ENCODE measurements at regions not wholly inside any gene's neighbourhood (a gene's known extent, or its start where the extent isn't known, plus 50 kb on each side); places are given as distances from the start of the nearest gene placed in this dataset.

DNA sequence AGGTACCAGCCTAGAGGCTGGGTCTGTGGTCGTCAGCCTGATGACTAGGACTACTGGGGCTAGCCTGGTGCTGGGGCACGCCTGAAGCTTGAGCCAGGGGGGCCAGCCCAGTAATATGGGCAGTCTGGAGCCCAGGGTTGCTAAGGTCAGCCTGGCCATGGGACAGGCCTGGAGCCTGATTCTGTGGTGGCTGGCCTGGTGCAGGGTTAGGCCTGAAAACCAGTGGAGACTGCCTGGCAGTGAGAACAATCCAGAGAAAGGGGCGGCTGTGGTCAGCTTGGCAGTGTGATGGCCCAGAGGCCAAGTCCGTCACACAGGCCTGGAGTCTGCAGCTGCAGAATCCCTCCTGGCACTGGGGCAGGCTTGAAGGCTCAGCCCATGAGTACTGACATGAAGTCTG is 445.8 kb downstream of the SATB2 start:
- Mint-ChIP-seq H3K4me1 (peaks cover 7% of the 10 kb centered on the region), H3K4me3 (no peak overlapping the region), H3K27me3 (ENCODE audit: insufficient read depth) (no peaks in the 10 kb centered on the region), H3K9me3 (peaks cover 17% of the 10 kb centered on the region), H3K36me3 (ENCODE audit: low read depth) (no peaks in the 10 kb centered on the region), H3K27ac (no peak overlapping the region)
- Histone ChIP-seq H3K9me3 (ENCODE audit: control insufficient read depth, low read length) (no peaks in the 10 kb centered on the region), H3K9ac (ENCODE audit: extremely low read depth, low read length, poor library complexity, severe bottlenecking) (no peak overlapping the region), H3K4me3 (ENCODE audit: low read length) (no peak overlapping the region), H3K27me3 (ENCODE audit: control insufficient read depth, insufficient read depth, low read length, poor library complexity, severe bottlenecking) (no peaks in the 10 kb centered on the region), H3K36me3 (ENCODE audit: control insufficient read depth, insufficient read depth, low read length) (no peaks in the 10 kb centered on the region), H3K27ac (ENCODE audit: low read depth, low read length) (no peak overlapping the region), H3K4me1 (ENCODE audit: control insufficient read depth, insufficient read depth, low read length) (no peaks in the 10 kb centered on the region)
- TF ChIP-seq, protein P1, sequence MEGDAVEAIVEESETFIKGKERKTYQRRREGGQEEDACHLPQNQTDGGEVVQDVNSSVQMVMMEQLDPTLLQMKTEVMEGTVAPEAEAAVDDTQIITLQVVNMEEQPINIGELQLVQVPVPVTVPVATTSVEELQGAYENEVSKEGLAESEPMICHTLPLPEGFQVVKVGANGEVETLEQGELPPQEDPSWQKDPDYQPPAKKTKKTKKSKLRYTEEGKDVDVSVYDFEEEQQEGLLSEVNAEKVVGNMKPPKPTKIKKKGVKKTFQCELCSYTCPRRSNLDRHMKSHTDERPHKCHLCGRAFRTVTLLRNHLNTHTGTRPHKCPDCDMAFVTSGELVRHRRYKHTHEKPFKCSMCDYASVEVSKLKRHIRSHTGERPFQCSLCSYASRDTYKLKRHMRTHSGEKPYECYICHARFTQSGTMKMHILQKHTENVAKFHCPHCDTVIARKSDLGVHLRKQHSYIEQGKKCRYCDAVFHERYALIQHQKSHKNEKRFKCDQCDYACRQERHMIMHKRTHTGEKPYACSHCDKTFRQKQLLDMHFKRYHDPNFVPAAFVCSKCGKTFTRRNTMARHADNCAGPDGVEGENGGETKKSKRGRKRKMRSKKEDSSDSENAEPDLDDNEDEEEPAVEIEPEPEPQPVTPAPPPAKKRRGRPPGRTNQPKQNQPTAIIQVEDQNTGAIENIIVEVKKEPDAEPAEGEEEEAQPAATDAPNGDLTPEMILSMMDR (conservative IDR thresholded peaks at IDR 0.05), result no peak
- no peak for DNase-seq
- WGBS, 2 experiments (ENCODE audit: insufficient coverage in 1 of 2, insufficient read length in 1 of 2), result 67% methylated on average over 4 of the region's 4 CpGs; no CpG with 5 or more reads in 1 of the 2 experiments

DNA sequence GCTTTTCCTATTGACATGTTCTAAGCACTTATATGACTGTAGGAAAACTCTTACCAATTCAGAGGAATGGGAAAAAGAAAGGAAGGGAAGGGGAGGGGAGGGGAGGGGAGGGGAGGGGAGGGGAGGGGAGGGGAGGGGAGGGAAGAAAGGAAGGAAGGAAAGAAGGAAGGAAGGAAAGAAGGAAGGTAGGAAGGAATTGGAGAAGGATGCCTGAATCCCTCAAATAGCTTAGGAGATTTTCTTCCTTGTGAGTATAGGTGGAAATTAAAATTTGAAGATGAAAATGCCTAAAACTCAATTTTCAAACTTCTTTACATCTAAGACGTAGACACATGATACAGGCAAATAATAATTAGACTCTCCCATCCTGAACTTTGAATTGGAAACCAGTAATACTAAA is 463.1 kb downstream of the SATB2 start:
- WGBS, 2 experiments (ENCODE audit: insufficient coverage in 1 of 2, insufficient read length in 1 of 2), result 88% methylated on average over 1 of the region's 1 CpG; no CpG with 5 or more reads in 1 of the 2 experiments
- no peaks in the 10 kb centered on the region for H3K27me3 Mint-ChIP-seq (ENCODE audit: insufficient read depth)
- Histone ChIP-seq H3K4me3 (ENCODE audit: low read length) (no peak overlapping the region), H3K9ac (ENCODE audit: extremely low read depth, low read length, poor library complexity, severe bottlenecking) (no peak overlapping the region), H3K27me3 (ENCODE audit: control insufficient read depth, insufficient read depth, low read length, poor library complexity, severe bottlenecking) (no peaks in the 10 kb centered on the region), H3K9me3 (ENCODE audit: control insufficient read depth, low read length) (no peaks in the 10 kb centered on the region), H3K36me3 (ENCODE audit: control insufficient read depth, insufficient read depth, low read length) (no peaks in the 10 kb centered on the region), H3K27ac (ENCODE audit: low read depth, low read length) (no peak overlapping the region), H3K4me1 (ENCODE audit: control insufficient read depth, insufficient read depth, low read length) (no peaks in the 10 kb centered on the region)
- H3K27ac Mint-ChIP-seq, result no peak overlapping the region
- H3K4me3 Mint-ChIP-seq, result no peak overlapping the region
- TF ChIP-seq, protein P1 (conservative IDR thresholded peaks at IDR 0.05), result no peak
- no peak for DNase-seq
- no peaks in the 10 kb centered on the region for H3K36me3 Mint-ChIP-seq (ENCODE audit: low read depth)
- no peaks in the 10 kb centered on the region for H3K4me1 Mint-ChIP-seq
- H3K9me3 Mint-ChIP-seq, result no peaks in the 10 kb centered on the region

DNA sequence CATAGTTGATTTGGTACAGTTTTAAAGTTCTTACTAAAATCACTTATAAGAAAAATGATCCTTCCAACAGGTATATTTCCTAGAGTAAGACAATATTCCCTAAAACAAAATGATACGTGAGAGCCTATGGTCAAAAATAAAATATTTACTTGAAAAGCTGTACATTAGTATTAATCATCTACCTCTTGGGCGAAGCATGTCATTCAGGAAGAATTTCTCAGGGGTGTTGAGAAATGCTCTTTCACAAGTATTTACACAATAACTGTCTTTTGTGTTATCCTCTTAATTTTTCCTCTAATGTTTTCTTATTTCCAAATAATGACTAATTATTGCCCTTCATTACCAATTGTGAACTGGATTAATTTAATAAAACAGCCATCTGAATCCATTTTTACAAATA is 466.3 kb downstream of the SATB2 start:
- Mint-ChIP-seq H3K4me3 (no peak overlapping the region), H3K9me3 (peaks cover 9% of the 10 kb centered on the region), H3K4me1 (no peaks in the 10 kb centered on the region), H3K36me3 (ENCODE audit: low read depth) (no peaks in the 10 kb centered on the region), H3K27me3 (ENCODE audit: insufficient read depth) (no peaks in the 10 kb centered on the region), H3K27ac (no peak overlapping the region)
- TF ChIP-seq, protein P1 (conservative IDR thresholded peaks at IDR 0.05), result no peak
- Histone ChIP-seq H3K36me3 (ENCODE audit: control insufficient read depth, insufficient read depth, low read length) (no peaks in the 10 kb centered on the region), H3K9ac (ENCODE audit: extremely low read depth, low read length, poor library complexity, severe bottlenecking) (no peak overlapping the region), H3K27me3 (ENCODE audit: control insufficient read depth, insufficient read depth, low read length, poor library complexity, severe bottlenecking) (no peaks in the 10 kb centered on the region), H3K4me1 (ENCODE audit: control insufficient read depth, insufficient read depth, low read length) (no peaks in the 10 kb centered on the region), H3K27ac (ENCODE audit: low read depth, low read length) (no peak overlapping the region), H3K9me3 (ENCODE audit: control insufficient read depth, low read length) (peaks cover 8% of the 10 kb centered on the region), H3K4me3 (ENCODE audit: low read length) (no peak overlapping the region)
- DNase-seq, result no peak
- 100% methylated on average over 1 of the region's 2 CpGs for WGBS, 2 experiments (ENCODE audit: insufficient coverage in 1 of 2, insufficient read length in 1 of 2)

Data from endodermal cell (in vitro differentiated cells).